Calu3 (cell line): ENCODE measurements at regions not wholly inside any gene's neighbourhood (a gene's known extent, or its start where the extent isn't known, plus 50 kb on each side); places are given as distances from the start of the nearest gene placed in this dataset.

Experiments used
- BruUV-seq: library from RNA; stranded (reverse); fragments of 400-500 nt; replicated peaks from 2 replicates; lab custom pipeline; 2021; lab: Mats Ljungman, UMichigan
- CTCF ChIA-PET: fragments of 300-600 bp; sonication (Branson Sonifier 250); formaldehyde crosslinking; loops from one replicate; lab custom pipeline; 2022; ENCODE audit warnings: antibody characterized with exemption; lab: Charles Lee
- DNase-seq: peaks from one replicate; pipeline ENCODE4 v3.0.0; 2022
- H3K27ac Mint-ChIP-seq: one replicate; pipeline ENCODE4 v1.8.0; 2022; ENCODE audit warnings: mixed read lengths; ENCODE audit not compliant: unreplicated experiment
- H3K27me3 Mint-ChIP-seq: one replicate; pipeline ENCODE4 v1.8.0; 2022; ENCODE audit warnings: mixed read lengths; ENCODE audit not compliant: unreplicated experiment
- H3K36me3 Mint-ChIP-seq: one replicate; pipeline ENCODE4 v1.8.0; 2022; ENCODE audit warnings: mild to moderate bottlenecking, moderate library complexity, mixed read lengths; ENCODE audit not compliant: insufficient read depth, unreplicated experiment
- H3K4me1 Mint-ChIP-seq: one replicate; pipeline ENCODE4 v1.8.0; 2022; ENCODE audit warnings: mild to moderate bottlenecking, low read depth, mixed read lengths; ENCODE audit not compliant: unreplicated experiment
- H3K4me3 Mint-ChIP-seq: one replicate; pipeline ENCODE4 v1.8.0; 2022; ENCODE audit warnings: mild to moderate bottlenecking, low read depth, moderate library complexity, mixed read lengths; ENCODE audit not compliant: unreplicated experiment
- H3K9me3 Mint-ChIP-seq: one replicate; pipeline ENCODE4 v1.8.0; 2022; ENCODE audit warnings: low read depth, mixed read lengths; ENCODE audit not compliant: unreplicated experiment
- CTCF ChIP-seq: fragments of 200-600 bp; IDR thresholded peaks from one replicate; pipeline ENCODE4 v1.8.0; 2022; ENCODE audit warnings: antibody characterized with exemption; ENCODE audit not compliant: unreplicated experiment
- intact Hi-C: fragments of 100-400 bp; cut with micrococcal nuclease; formaldehyde crosslinking; loops from one replicate; pipeline ENCODE4 v1.10.0; 2022; ENCODE audit not compliant: unreplicated experiment

DNA sequence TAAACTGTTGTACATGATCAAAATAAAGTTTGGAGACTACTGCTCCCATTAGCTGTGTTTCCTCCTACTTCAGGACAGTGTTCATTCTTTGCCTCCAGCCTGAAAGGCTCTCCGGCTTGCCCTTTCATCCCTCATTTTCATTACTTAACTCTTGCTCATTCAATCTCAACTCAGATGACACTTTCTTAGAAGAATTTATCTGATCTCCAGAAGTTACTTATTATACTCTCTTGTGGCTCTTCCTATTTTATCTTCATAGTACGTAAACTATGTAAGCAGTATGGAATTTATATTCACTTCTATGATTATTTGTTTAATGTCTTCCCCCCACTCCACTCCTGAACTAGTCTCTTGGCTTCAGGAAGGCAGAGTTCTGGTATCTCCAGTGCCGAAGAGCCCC is 1737.9 kb upstream of the C9orf72 start:
- Mint-ChIP-seq H3K4me1 (no peaks in the 10 kb centered on the region), H3K9me3 (no peaks in the 10 kb centered on the region), H3K4me3 (no peak overlapping the region), H3K36me3 (no peaks in the 10 kb centered on the region), H3K27ac (no peak overlapping the region), H3K27me3 (no peaks in the 10 kb centered on the region)
- CTCF ChIA-PET, result no interaction called here
- no peak for DNase-seq
- intact Hi-C loops, result no loop called here
- BruUV-seq, result no TSS peak
- TF ChIP-seq CTCF, result no peak

DNA sequence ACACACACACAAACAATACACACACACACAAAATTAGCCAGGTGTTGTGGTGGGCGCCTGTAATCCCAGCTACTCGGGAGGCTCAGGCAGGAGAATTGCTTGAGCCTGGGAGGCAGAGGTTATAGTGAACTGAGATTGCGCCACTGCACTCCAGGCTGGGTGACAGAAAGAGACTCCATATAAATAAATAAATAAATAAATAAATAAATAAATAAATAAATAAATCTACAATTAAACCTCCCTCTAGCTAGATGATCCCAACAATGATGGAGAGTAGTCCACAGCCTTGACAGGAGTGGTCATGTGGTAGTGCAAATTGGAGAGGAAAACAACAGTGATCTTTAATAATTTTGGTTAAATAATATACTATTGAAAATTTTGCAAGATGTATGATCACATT is 1739.0 kb upstream of the C9orf72 start:
- no peak overlapping the region for H3K27ac Mint-ChIP-seq
- DNase-seq, result no peak
- intact Hi-C loops, result no loop called here
- H3K4me3 Mint-ChIP-seq, result no peak overlapping the region
- BruUV-seq, result no TSS peak
- H3K27me3 Mint-ChIP-seq, result no peaks in the 10 kb centered on the region
- H3K4me1 Mint-ChIP-seq, result no peaks in the 10 kb centered on the region
- H3K36me3 Mint-ChIP-seq, result no peaks in the 10 kb centered on the region
- CTCF ChIA-PET, result no interaction called here
- no peaks in the 10 kb centered on the region for H3K9me3 Mint-ChIP-seq
- TF ChIP-seq CTCF, result no peak

GRCh38 chr9:29319736-29320513 is 1746.6 kb upstream of the C9orf72 start:
- DNase-seq, result no peak
- Mint-ChIP-seq H3K36me3 (no peaks in the 10 kb centered on the region), H3K4me1 (no peaks in the 10 kb centered on the region), H3K27ac (no peak overlapping the region), H3K27me3 (no peaks in the 10 kb centered on the region), H3K4me3 (no peak overlapping the region), H3K9me3 (peaks cover 2% of the 10 kb centered on the region)
- no peak for TF ChIP-seq CTCF
- intact Hi-C loops, result no loop called here
- CTCF ChIA-PET, result no interaction called here
- BruUV-seq, result no TSS peak

- intact Hi-C loops, result no loop called here
- no TSS peak for BruUV-seq
- peaks cover 2% of the 10 kb centered on the region for H3K9me3 Mint-ChIP-seq
- DNase-seq, result no peak
- no peaks in the 10 kb centered on the region for H3K27me3 Mint-ChIP-seq
- H3K27ac Mint-ChIP-seq, result no peak overlapping the region
- no peak for TF ChIP-seq CTCF
- H3K36me3 Mint-ChIP-seq, result no peaks in the 10 kb centered on the region
- no peaks in the 10 kb centered on the region for H3K4me1 Mint-ChIP-seq
- no peak overlapping the region for H3K4me3 Mint-ChIP-seq
- CTCF ChIA-PET, result no interaction called here
Measured at GRCh38 chr9:29322240-29322639, 1749.0 kb upstream of the C9orf72 start.
